DMS153 (cell line): ENCODE measurements at regions not wholly inside any gene's neighbourhood (a gene's known extent, or its start where the extent isn't known, plus 50 kb on each side); places are given as distances from the start of the nearest gene placed in this dataset.
"Not testable (repeated sequence)": the region's sequence is repeated elsewhere in the genome, so short reads cannot be mapped to it uniquely, and the experiment has no call there.

Experiments
- DNase-seq: peaks from one replicate; lab custom pipeline; 2025; lab: John Stamatoyannopoulos, UW

GRCh38 chr18:76307293-76307690 is 187.8 kb downstream of the ZNF516 start:
- no peak for DNase-seq

GRCh38 chr18:76306685-76307292 is 188.3 kb downstream of the ZNF516 start:
- DNase-seq: no peak

- DNase-seq: no peak
These were observed 209.2 kb downstream of the ZNF516 start for GRCh38 chr18:76285866-76286265.

GRCh38 chr18:76281565-76281964 is 213.5 kb downstream of the ZNF516 start:
- DNase-seq: no peak

GRCh38 chr18:76277801-76278200 is 217.2 kb downstream of the ZNF516 start:
- no peak for DNase-seq

- peak; percentile 5 for DNase-seq
These were observed 219.2 kb downstream of the ZNF516 start for GRCh38 chr18:76275727-76276313.

GRCh38 chr18:76274468-76275289 is 220.4 kb downstream of the ZNF516 start:
- DNase-seq: peak; percentile 24

- no peak for DNase-seq
These were observed 221.1 kb downstream of the ZNF516 start for GRCh38 chr18:76273956-76274355.

GRCh38 chr18:76273036-76273545 is 222.0 kb downstream of the ZNF516 start:
- no peak for DNase-seq

- not testable (repeated sequence) for DNase-seq
These were observed 227.6 kb downstream of the ZNF516 start for GRCh38 chr18:76267423-76267822.

GRCh38 chr18:76266236-76266991 is 228.6 kb downstream of the ZNF516 start:
- no peak for DNase-seq

- no peak for DNase-seq
These were observed 229.4 kb downstream of the ZNF516 start for GRCh38 chr18:76265497-76266235.

GRCh38 chr18:76264876-76265250 is 230.2 kb downstream of the ZNF516 start:
- peak; percentile 22 for DNase-seq

- DNase-seq: no peak
These were observed 230.7 kb downstream of the ZNF516 start for GRCh38 chr18:76264198-76264875.

- no peak for DNase-seq
These were observed 231.7 kb downstream of the ZNF516 start for GRCh38 chr18:76263046-76264005.

GRCh38 chr18:76260941-76261472 is 234.0 kb downstream of the ZNF516 start:
- DNase-seq: no peak

- no peak for DNase-seq
These were observed 235.3 kb downstream of the ZNF516 start for GRCh38 chr18:76259711-76260110.

GRCh38 chr18:76259096-76259495 is 235.9 kb downstream of the ZNF516 start:
- DNase-seq: no peak

- DNase-seq: no peak
These were observed 236.8 kb downstream of the ZNF516 start for GRCh38 chr18:76258209-76258608.
